Spinal cord (tissue), 9 donors: ENCODE measurements at regions not wholly inside any gene's neighbourhood (a gene's known extent, or its start where the extent isn't known, plus 50 kb on each side); places are given as distances from the start of the nearest gene placed in this dataset.
A peak's percentile ranks its signal among the peaks of the same experiment; 100 is the strongest.
"Not testable (repeated sequence)": the region's sequence is repeated elsewhere in the genome, so short reads cannot be mapped to it uniquely, and the experiment has no call there.

Experiments used
- DNase-seq, 6 donors: peaks; one replicate each; pipeline versions ENCODE4 v3.0.0 to v3.0.0-alpha.2; 2013 to 2015; ENCODE audit warnings: low spot score in 6 of 6, low read depth in 4 of 6
- H3K27ac ChIP-seq: one replicate; pipeline ENCODE4 v1.5.1; 2013; ENCODE audit warnings: low read depth, low read length, control low read depth
- H3K27me3 ChIP-seq: one replicate; pipeline ENCODE4 v1.6.1; 2013; ENCODE audit warnings: low read length; ENCODE audit not compliant: control insufficient read depth, insufficient read depth
- H3K36me3 ChIP-seq: one replicate; pipeline ENCODE4 v1.6.1; 2013; ENCODE audit warnings: low read length; ENCODE audit not compliant: control insufficient read depth, insufficient read depth
- H3K4me1 ChIP-seq: one replicate; pipeline ENCODE4 v1.6.1; 2013; ENCODE audit warnings: low read length; ENCODE audit not compliant: control insufficient read depth, insufficient read depth
- H3K4me3 ChIP-seq: one replicate; pipeline ENCODE4 v1.5.1; 2013; ENCODE audit warnings: low read depth, low read length, control low read depth
- H3K9me3 ChIP-seq: one replicate; pipeline ENCODE4 v1.6.1; 2013; ENCODE audit warnings: low read length; ENCODE audit not compliant: control insufficient read depth, insufficient read depth
- WGBS: methylation state at CpG from one replicate; pipeline ENCODE4 v1.1.5; 2013; ENCODE audit warnings: missing lambda C conversion rate; ENCODE audit not compliant: insufficient coverage; 5-methylcytosine and 5-hydroxymethylcytosine counted together
- donor health status: healthy.

DNA sequence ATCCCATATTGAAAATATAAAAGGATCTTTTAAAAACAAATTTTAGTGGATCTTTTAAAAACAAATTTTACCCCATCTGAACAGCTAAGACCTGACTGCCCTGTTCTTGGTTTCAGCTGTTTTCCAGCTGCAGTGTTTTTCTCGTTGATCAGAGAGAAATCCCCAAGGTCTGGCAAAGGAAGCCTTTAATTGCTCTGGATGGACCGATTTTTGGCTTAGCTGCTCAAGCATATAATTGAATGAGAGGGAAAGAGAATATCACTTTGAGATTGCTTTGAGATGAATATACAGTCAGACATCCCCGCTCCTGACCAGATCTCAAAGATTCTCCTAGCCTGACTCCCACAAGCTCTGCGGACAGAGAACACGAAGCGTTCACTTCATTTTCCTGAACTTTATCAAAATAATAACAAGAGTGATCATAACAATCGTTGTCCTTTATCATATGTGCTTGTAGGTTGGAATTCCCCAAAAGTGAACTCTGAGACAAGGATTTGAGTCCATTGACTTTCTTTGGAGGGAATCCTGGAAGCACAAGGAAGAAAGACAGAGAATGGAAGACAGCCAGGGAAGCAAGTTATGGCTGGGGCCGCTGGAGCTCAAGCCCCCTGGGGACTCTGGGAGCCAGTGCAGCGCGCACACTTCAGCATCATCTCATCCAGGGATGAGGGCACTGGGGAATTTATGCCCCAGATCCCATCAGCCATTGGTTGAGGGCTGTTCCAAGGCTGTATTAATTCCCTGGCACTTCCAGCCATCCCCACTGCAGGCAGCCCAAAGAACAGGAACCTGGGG, 101.3 kb downstream of the SNX5 start:
- DNase-seq: peak in 2 of 6 donors; percentile 37 to 92
- Histone ChIP-seq H3K36me3 (no peaks in the 10 kb centered on the region), H3K4me3 (no peak overlapping the region), H3K4me1 (peaks cover 17% of the 10 kb centered on the region), H3K27me3 (no peaks in the 10 kb centered on the region), H3K9me3 (no peaks in the 10 kb centered on the region), H3K27ac (no peak overlapping the region)
- WGBS: 71% methylated on average over 4 of the region's 10 CpGs

DNA sequence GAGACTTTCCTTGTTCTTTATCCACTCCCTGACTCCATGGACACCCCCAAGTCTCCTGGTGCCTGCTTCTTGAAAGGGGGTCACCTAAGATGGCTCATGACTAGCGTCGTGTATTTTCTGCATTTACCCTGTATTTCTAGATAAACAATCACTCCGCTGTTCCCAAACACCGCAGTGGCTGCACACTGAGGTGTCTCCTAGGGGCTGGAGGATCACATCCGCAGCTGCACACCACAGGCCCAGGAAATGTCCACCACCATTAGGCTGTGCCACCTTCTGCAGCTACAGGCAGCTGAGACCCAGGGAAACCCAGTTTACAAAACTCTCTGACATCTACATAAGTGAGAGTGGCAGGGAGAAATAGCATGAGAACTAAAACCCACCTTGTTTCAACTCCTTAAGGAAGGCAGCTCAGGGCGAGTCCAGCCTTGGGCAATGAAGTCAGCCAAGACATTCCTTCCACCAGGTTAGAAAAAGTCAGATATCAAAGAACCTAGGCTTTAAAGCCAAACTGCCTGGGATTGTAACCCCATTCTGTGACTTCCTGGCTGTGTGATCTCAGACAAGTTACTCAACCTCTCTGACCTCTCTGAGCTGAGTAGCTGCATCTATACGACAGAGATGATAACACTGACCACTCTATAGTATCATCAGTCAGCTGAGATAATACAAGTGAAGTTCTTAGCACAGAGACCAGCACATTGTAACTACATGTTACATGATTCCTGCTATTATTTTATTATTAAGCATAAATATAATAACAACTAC, 102.2 kb downstream of the SNX5 start:
- H3K27me3 ChIP-seq: no peaks in the 10 kb centered on the region
- H3K36me3 ChIP-seq: no peaks in the 10 kb centered on the region
- no peaks in the 10 kb centered on the region for H3K9me3 ChIP-seq
- no peak overlapping the region for H3K4me3 ChIP-seq
- H3K4me1 ChIP-seq: peaks cover 17% of the 10 kb centered on the region
- no peak for DNase-seq
- WGBS: 63% methylated on average over 5 of the region's 7 CpGs
- no peak overlapping the region for H3K27ac ChIP-seq

DNA sequence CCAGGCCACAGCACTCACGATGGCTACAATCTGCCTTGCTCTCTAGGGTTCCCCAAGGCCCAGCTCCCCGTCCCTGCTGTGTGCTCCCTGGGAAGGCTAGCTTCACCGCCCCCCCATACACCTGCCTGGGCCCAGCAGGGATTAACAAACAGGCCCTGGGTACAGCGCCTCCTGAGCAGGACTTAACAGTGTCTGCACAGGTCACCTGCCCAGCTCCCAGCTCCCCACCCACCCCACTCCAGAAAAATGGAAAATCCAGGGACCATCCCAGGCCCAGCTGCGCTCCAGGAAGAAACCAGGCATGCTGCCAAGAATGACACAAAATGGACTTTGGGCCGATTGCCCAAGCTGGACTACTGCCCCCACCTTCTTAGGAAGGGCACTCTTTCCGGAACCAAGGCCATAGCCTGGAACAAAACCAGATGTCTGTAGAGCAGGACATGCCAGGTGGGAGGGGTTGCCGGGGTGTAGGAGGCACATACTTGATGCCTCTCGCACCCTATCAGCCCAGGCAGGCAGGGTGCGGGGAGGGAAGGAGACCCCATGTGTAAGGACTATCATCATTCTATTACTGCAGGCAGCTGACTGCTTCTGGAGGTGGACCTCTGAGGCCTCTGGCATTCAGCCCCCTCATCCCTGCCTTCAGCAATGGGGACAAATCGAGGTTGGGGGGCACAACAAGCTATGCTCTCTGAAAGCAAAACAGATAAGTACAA, 104.9 kb downstream of the SNX5 start:
- Histone ChIP-seq H3K9me3 (no peaks in the 10 kb centered on the region), H3K27ac (no peak overlapping the region), H3K4me3 (no peak overlapping the region), H3K36me3 (no peaks in the 10 kb centered on the region), H3K4me1 (peaks cover 22% of the 10 kb centered on the region), H3K27me3 (peaks cover 3% of the 10 kb centered on the region)
- peak in 1 of 6 donors; percentile 55 for DNase-seq
- 73% methylated on average over 8 of the region's 11 CpGs for WGBS

DNA sequence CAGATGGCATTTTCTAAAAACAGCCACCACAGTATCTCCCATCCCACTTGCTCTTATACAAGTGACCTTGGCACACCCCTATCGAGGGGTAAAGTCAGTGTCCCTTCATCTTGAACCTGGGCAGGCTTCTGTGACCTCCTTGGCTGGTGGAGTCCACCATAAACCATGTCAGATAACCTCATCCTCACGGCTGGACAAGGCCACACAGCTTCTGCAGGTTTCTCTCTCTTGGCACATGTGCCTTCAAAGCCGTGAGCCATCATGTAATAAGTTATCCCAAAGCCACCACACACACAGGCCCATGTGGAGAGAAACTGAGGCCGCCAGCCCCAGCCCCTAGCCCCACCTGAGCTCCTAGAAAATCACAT, 105.4 kb downstream of the SNX5 start:
- WGBS: 83% methylated on average over 4 of the region's 4 CpGs
- H3K4me3 ChIP-seq: no peak overlapping the region
- no peak for DNase-seq
- no peaks in the 10 kb centered on the region for H3K9me3 ChIP-seq
- no peak overlapping the region for H3K27ac ChIP-seq
- H3K36me3 ChIP-seq: no peaks in the 10 kb centered on the region
- peaks cover 23% of the 10 kb centered on the region for H3K4me1 ChIP-seq
- peaks cover 3% of the 10 kb centered on the region for H3K27me3 ChIP-seq

DNA sequence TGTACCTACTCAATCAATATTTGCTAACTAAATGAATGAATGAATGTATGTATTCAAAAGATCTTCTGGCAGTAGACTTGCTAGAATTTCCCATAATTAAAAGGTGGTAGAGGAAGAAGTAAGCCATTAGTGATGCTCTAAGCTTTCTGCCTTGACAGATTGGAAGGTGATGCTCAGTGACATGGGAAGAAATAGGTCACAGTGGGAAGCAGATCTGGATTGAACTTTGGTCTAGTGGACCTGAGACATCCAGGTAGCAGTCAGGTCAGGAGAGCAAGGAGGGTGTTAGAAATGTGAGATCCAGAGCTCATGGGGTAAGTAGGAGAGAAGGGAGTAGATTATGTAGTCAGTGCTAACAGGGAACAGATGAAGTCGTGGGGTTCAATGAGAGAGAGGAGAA, 106.4 kb downstream of the SNX5 start:
- Histone ChIP-seq H3K27me3 (peaks cover 3% of the 10 kb centered on the region), H3K27ac (no peak overlapping the region), H3K4me1 (peaks cover 18% of the 10 kb centered on the region), H3K36me3 (no peaks in the 10 kb centered on the region), H3K9me3 (no peaks in the 10 kb centered on the region), H3K4me3 (no peak overlapping the region)
- no peak for DNase-seq
- WGBS: 89% methylated on average over 1 of the region's 1 CpG

DNA sequence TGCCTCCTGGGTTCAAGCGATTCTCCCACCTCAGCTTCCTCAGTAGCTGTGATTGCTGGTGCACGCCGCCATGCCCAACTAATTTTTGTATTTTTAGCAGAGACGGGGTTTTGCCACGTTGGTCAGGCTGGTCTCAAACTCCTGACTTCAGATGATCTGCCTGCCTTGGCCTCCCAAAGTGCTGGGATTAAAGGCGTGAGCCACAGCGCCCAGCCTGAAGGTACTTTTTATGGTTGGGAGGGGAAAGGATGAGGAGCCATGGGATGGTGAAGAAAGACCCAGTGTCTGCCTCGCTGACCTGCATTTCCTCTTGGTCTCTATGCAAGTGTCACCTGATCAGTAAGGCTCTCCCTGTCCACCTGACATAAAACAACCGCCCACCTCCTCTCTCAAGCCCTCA, 107.0 kb downstream of the SNX5 start:
- not testable (repeated sequence) for H3K36me3 ChIP-seq, H3K27me3 ChIP-seq, H3K9me3 ChIP-seq, DNase-seq, H3K4me3 ChIP-seq, H3K27ac ChIP-seq
- 98% methylated on average over 7 of the region's 9 CpGs for WGBS
- H3K4me1 ChIP-seq: peaks cover 18% of the 10 kb centered on the region

DNA sequence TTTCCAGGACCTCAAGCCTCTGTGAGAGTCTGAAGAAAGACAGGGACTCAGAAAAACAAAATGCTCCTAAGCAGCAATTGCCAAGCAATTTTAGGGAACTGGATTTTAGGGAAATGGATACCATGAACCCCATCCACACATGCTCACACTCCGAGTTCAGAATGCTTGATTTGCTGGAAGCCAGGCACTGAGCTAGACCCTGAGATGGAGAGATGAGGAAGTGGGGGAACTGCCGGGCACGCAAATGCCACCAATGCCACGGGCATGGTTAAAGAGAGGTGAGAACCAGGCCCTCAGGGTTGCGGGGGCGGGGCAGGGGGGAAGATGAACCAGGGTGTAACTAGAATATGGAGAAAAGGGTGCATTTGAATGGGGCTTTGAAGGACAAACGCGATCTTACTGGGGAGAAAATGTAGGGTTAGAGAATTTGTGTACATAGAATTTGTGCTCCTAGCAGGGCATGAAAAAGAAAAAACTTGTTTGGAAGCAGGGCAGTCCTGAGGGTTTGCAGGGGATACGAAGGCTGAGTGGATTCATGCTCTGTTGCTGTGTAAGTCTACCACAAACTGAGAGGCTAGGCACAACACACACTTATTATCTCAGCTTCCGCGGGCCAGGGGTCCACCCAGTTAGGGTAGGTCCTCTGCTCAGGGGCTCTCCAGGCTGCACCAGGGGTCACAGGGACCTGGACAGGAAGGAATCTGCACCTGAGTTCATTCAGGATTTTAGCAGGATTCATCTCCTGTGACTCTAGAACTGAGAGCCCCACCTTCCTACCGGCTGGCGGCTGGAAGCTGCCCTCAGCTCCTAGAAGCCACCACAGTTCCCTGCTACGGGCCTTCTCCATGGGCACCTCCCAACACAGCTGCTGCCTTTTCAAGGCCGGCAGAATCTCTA, 108.0 kb downstream of the SNX5 start:
- Histone ChIP-seq H3K27me3 (peaks cover 3% of the 10 kb centered on the region), H3K27ac (no peak overlapping the region), H3K4me3 (no peak overlapping the region), H3K36me3 (no peaks in the 10 kb centered on the region), H3K9me3 (no peaks in the 10 kb centered on the region), H3K4me1 (peaks cover 18% of the 10 kb centered on the region)
- DNase-seq: no peak
- WGBS: 86% methylated on average over 12 of the region's 15 CpGs

DNA sequence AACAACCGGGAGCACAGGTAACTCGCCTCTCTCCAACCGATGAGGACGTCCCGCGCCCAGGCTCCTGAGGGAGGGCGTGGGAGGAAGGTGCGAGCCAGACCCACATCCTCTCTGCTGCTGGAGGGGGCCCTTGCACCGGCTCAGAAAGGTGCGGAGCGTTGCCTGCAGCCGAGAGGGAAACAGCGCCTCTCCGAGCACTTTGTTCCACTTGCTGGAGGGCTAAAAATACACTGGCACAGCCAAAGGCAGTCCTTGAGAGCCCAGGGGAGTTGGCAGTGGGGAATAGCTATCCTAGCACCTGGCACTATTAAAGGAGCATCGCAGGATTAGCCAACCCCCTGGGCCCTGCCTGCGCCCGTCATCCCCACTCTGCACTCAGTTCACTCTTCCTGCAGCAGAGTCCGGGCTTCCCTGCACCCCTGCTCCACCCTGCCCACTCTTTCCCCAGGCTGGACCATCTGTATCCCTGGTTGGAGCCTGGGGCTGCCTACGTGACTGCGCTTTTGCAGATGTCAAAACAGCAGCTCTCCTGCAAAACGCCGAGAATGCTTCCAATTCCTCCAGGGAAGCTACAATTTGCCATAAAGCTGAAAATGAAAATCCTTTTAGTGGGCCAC, 108.9 kb downstream of the SNX5 start:
- Histone ChIP-seq H3K4me3 (no peak overlapping the region), H3K4me1 (peaks cover 18% of the 10 kb centered on the region), H3K36me3 (no peaks in the 10 kb centered on the region), H3K27me3 (peaks cover 3% of the 10 kb centered on the region), H3K27ac (no peak overlapping the region), H3K9me3 (no peaks in the 10 kb centered on the region)
- peak in 1 of 6 donors; percentile 49 for DNase-seq
- 51% methylated on average over 18 of the region's 22 CpGs for WGBS
